GM12878 (cell line): ENCODE measurements at regions not wholly inside any gene's neighbourhood (a gene's known extent, or its start where the extent isn't known, plus 50 kb on each side); places are given as distances from the start of the nearest gene placed in this dataset.

ENCODE experiments used
- ATAC-seq: fragments of 200-7000 bp; cut with Tn5 transposase; 3 replicates; pipeline ENCODE4 v1.9.1; 2020; ENCODE audit warnings: mild to moderate bottlenecking, moderate library complexity
- BruUV-seq: library from RNA; stranded (reverse); fragments of 400-500 nt; replicated peaks from 2 replicates; lab custom pipeline; 2021; lab: Mats Ljungman, UMichigan
- CTCF ChIA-PET: fragments of 300-600 bp; sonication (Branson Sonifier 250); formaldehyde crosslinking; extraction: SDS; loops from one replicate; lab custom pipeline; 2021; ENCODE audit warnings: inconsistent platforms; lab: Yijun Ruan, JAX
- POLR2A ChIA-PET: fragments of 350-600 bp; formaldehyde crosslinking; extraction: SDS; loops from one replicate; lab custom pipeline; 2021; ENCODE audit warnings: inconsistent platforms; lab: Charles Lee
- RAD21 ChIA-PET: fragments of 300-600 bp; sonication (Branson Sonifier 250); formaldehyde crosslinking; loops from one replicate; lab custom pipeline; 2023; ENCODE audit warnings: antibody characterized with exemption; ENCODE audit not compliant: unreplicated experiment; lab: Charles Lee
- SMC1A ChIA-PET: fragments of 300-600 bp; sonication (Branson Sonifier 250); formaldehyde crosslinking; loops from one replicate; lab custom pipeline; 2023; ENCODE audit not compliant: unreplicated experiment, uncharacterized antibody; lab: Charles Lee
- DNase-seq: peaks from one replicate; pipeline ENCODE4 v3.0.0-alpha.2; 2011; ENCODE audit warnings: low read depth, low spot score
- FAIRE-seq: peaks from 3 replicates; lab custom pipeline; 2011; peaks lifted over from hg19 to GRCh38; lab: Jason Lieb, UNC
- H2AFZ ChIP-seq: 2 replicates; pipeline ENCODE4 v1.6.0; 2011; ENCODE audit warnings: low read depth, low read length, control low read depth; ENCODE audit not compliant: control insufficient read depth
- H3K27ac ChIP-seq: 2 replicates; pipeline ENCODE4 v1.5.1; 2011; ENCODE audit warnings: control low read depth; ENCODE audit not compliant: control insufficient read depth, insufficient read depth
- H3K27me3 ChIP-seq, 2 experiments: replicated peaks in 1 of 2; 2 replicates each; pipeline versions ENCODE4 v1.6.0 to v1.6.1; 2011; ENCODE audit warnings: low read length in 1 of 2; ENCODE audit not compliant: control insufficient read depth in 2 of 2, insufficient read depth in 2 of 2
- H3K36me3 ChIP-seq, 2 experiments: 2 replicates each; pipeline ENCODE4 v1.5.1; 2011; ENCODE audit warnings: low read length in 1 of 2; ENCODE audit not compliant: control insufficient read depth in 2 of 2, insufficient read depth in 2 of 2
- H3K4me1 ChIP-seq: 2 replicates; pipeline ENCODE4 v1.6.1; 2011; ENCODE audit warnings: mild to moderate bottlenecking, low read length, moderate library complexity, mixed read lengths; ENCODE audit not compliant: control insufficient read depth, insufficient read depth
- H3K4me2 ChIP-seq: 2 replicates; pipeline ENCODE4 v1.6.0; 2011; ENCODE audit warnings: control low read depth; ENCODE audit not compliant: control insufficient read depth, insufficient read depth
- H3K4me3 ChIP-seq: fragments of 200-600 bp; sonication (generic); 2 replicates; pipeline ENCODE4 v1.5.1; 2016
- H3K79me2 ChIP-seq: 2 replicates; pipeline ENCODE4 v1.6.0; 2011; ENCODE audit warnings: low read length; ENCODE audit not compliant: control insufficient read depth, insufficient read depth
- H3K9ac ChIP-seq: 2 replicates; pipeline ENCODE4 v1.8.0; 2011; ENCODE audit warnings: low read length, control low read depth, mixed read lengths; ENCODE audit not compliant: control insufficient read depth, insufficient read depth
- H3K9me3 ChIP-seq: replicated peaks from 3 replicates; pipeline ENCODE4 v1.5.1; 2011; ENCODE audit warnings: mild to moderate bottlenecking, low read length; ENCODE audit not compliant: control insufficient read depth, insufficient read depth
- H4K20me1 ChIP-seq: 2 replicates; pipeline ENCODE4 v1.6.0; 2011; ENCODE audit not compliant: control insufficient read depth, insufficient read depth
- BMI1 ChIP-seq: fragments of 450-650 bp; IDR thresholded peaks from 2 replicates; pipeline ENCODE4 v1.6.1; 2016; ENCODE audit warnings: mild to moderate bottlenecking, moderate library complexity, borderline replicate concordance
- BRCA1 ChIP-seq: IDR thresholded peaks from 2 replicates; pipeline ENCODE4 v1.6.1; 2011; ENCODE audit warnings: low read depth, low read length, improper control_type of control experiment
- CBX5 ChIP-seq: sonication (generic); IDR thresholded peaks from 2 replicates; pipeline ENCODE4 v1.6.1; 2016; ENCODE audit warnings: low read depth, moderate library complexity, mild to moderate bottlenecking, inconsistent platforms
- EP300 ChIP-seq, 2 experiments: fragments of 150-350 bp in 1 of 2; IDR thresholded peaks; 2 replicates each; pipeline ENCODE4 v1.6.1; 2011 to 2012; ENCODE audit warnings: low read depth in 2 of 2, low read length in 2 of 2, borderline replicate concordance in 1 of 2, improper control_type of control experiment in 1 of 2, inconsistent platforms in 1 of 2; ENCODE audit not compliant: control insufficient read depth in 1 of 2
- IKZF2 ChIP-seq, 2 experiments: fragments of 450-650 bp; IDR thresholded peaks; 2 replicates each; pipeline ENCODE4 v1.6.1; 2017; ENCODE audit warnings: mild to moderate bottlenecking in 2 of 2, moderate library complexity in 2 of 2
- LARP7 ChIP-seq: fragments of 450-650 bp; IDR thresholded peaks from 2 replicates; pipeline ENCODE4 v1.6.1; 2017; ENCODE audit warnings: mild to moderate bottlenecking
- MYB ChIP-seq: fragments of 150-350 bp; IDR thresholded peaks from 2 replicates; pipeline ENCODE4 v1.6.1; 2014; ENCODE audit warnings: mild to moderate bottlenecking, low read depth, low read length, borderline replicate concordance
- RCOR1 ChIP-seq: conservative IDR thresholded peaks from 2 replicates; pipeline ENCODE4 v1.6.1; 2012; ENCODE audit warnings: low read depth, low read length, improper control_type of control experiment
- SMAD1 ChIP-seq: fragments of 450-650 bp; IDR thresholded peaks from 2 replicates; pipeline ENCODE4 v1.6.1; 2018; ENCODE audit warnings: mild to moderate bottlenecking, low read depth; ENCODE audit not compliant: partially characterized antibody
- SMARCA5 ChIP-seq: fragments of 450-650 bp; IDR thresholded peaks from 2 replicates; pipeline ENCODE4 v1.6.1; 2017; ENCODE audit warnings: mild to moderate bottlenecking
- SREBF2 ChIP-seq: IDR thresholded peaks from 2 replicates; pipeline ENCODE4 v1.6.1; 2012; ENCODE audit warnings: mild to moderate bottlenecking, low read length
- STAT1 ChIP-seq: fragments of 450-650 bp; conservative IDR thresholded peaks from 2 replicates; pipeline ENCODE4 v1.6.1; 2014; ENCODE audit warnings: antibody characterized with exemption, mild to moderate bottlenecking
- TCF3 ChIP-seq: IDR thresholded peaks from 2 replicates; pipeline ENCODE4 v1.6.1; 2012; ENCODE audit warnings: low read depth, mild to moderate bottlenecking, low read length, borderline replicate concordance; ENCODE audit not compliant: insufficient read depth
- ZNF217 ChIP-seq: fragments of 450-650 bp; IDR thresholded peaks from 2 replicates; pipeline ENCODE4 v1.6.1; 2017; ENCODE audit warnings: antibody characterized with exemption, mild to moderate bottlenecking
- ZNF384 ChIP-seq: IDR thresholded peaks from 2 replicates; pipeline ENCODE4 v1.6.1; 2012; ENCODE audit warnings: low read depth, mild to moderate bottlenecking, low read length, improper control_type of control experiment, borderline replicate concordance
- WGBS: methylation state at CpG from one replicate; pipeline ENCODE4 v1.1.6; 2016; ENCODE audit warnings: low lambda C conversion rate; ENCODE audit not compliant: insufficient replicate concordance, insufficient coverage; ENCODE audit errors: missing lambda C conversion rate; 5-methylcytosine and 5-hydroxymethylcytosine counted together
- in situ Hi-C: fragments of 300-500 bp; cut with MboI; formaldehyde crosslinking; loops from 9 replicates; pipeline ENCODE4 v1.14.3; 2018; ENCODE audit warnings: mixed read lengths
- intact Hi-C: fragments of 100-400 bp; cut with micrococcal nuclease; formaldehyde crosslinking; loops from one replicate; pipeline ENCODE4 v1.14.2; 2022; ENCODE audit not compliant: unreplicated experiment
- TF ChIP-seq, protein P1 (sequence below): fragments of 150-350 bp; IDR thresholded peaks from 2 replicates; pipeline ENCODE4 v1.6.1; 2014; ENCODE audit warnings: mild to moderate bottlenecking, low read depth, low read length
- TF ChIP-seq, protein P2 (sequence below): IDR thresholded peaks from 2 replicates; pipeline ENCODE4 v1.6.1; 2012; ENCODE audit warnings: low read depth, low read length, improper control_type of control experiment
- TF ChIP-seq, protein P3 (sequence below): fragments of 450-650 bp; IDR thresholded peaks from 2 replicates; pipeline ENCODE4 v1.6.1; 2018; ENCODE audit warnings: mild to moderate bottlenecking, low read depth, moderate library complexity; ENCODE audit not compliant: partially characterized antibody

DNA sequence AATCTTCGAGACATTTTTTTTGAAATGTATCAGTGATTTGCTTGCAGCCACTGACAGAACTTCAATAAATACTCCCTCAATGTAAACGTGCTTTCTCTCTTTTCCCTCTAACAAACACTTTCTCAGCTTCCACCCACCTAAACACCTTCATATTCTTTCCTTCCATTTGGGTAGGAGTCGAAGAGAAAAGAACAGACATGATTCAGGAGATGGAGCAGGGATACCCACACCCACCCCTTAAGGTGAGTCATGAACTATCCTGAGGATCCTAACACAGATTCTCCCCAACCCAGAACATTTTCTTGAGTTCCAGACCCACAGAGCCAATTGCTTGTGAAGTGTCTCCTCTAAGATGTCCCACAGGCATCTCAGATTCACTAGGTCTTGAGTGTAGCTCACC, 488.8 kb downstream of the CDK5RAP2 start:
- POLR2A ChIA-PET, result no interaction called here
- no peak for FAIRE-seq
- SMC1A ChIA-PET, result no interaction called here

DNA sequence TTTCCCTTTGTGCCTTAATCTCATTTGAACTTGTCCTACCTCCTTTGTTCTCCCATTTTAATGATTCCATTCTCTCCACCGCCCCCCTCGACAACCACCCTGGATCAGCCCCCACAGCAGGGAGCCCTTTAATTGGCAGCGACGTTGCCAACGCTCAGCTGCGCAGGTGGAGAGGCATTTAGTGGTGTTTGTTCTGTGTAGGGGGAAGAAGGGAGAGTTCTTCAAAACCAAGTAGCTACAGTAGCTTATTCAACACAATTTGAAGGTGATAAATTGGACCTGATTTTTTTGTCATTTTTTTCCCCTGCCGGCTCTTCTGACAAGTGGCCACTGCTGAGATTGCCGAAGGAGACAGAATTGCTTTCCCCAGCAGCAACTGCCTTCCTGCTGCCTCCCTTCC, 499.1 kb downstream of the CDK5RAP2 start:
- RAD21 ChIA-PET, result no interaction called here
- Histone ChIP-seq H3K27ac (no peak overlapping the region), H3K36me3 (no peaks in the 10 kb centered on the region), H3K9ac (no peak overlapping the region), H3K9me3 (no peaks in the 10 kb centered on the region; the same call in 2 of the 3 replicates), H4K20me1 (no peaks in the 10 kb centered on the region), H3K4me2 (no peak overlapping the region), H2AFZ (no peak overlapping the region), H3K4me1 (no peaks in the 10 kb centered on the region), H3K27me3 (no peaks in the 10 kb centered on the region; a peak in 1 of 4 replicates), H3K79me2 (no peaks in the 10 kb centered on the region), H3K4me3 (no peak overlapping the region)
- 50% methylated on average over 8 of the region's 8 CpGs for WGBS
- intact Hi-C loops (no loop called here), in situ Hi-C loops (no loop called here)
- no TSS peak for BruUV-seq
- SMC1A ChIA-PET, result no interaction called here
- FAIRE-seq, result no peak
- ATAC-seq, result no peak
- no peak for DNase-seq
- CTCF ChIA-PET, result no interaction called here
- POLR2A ChIA-PET, result no interaction called here
- TF ChIP-seq ZNF384, result no peak
- TF ChIP-seq RCOR1, result no peak
- TF ChIP-seq LARP7, result no peak
- TF ChIP-seq, protein P1, sequence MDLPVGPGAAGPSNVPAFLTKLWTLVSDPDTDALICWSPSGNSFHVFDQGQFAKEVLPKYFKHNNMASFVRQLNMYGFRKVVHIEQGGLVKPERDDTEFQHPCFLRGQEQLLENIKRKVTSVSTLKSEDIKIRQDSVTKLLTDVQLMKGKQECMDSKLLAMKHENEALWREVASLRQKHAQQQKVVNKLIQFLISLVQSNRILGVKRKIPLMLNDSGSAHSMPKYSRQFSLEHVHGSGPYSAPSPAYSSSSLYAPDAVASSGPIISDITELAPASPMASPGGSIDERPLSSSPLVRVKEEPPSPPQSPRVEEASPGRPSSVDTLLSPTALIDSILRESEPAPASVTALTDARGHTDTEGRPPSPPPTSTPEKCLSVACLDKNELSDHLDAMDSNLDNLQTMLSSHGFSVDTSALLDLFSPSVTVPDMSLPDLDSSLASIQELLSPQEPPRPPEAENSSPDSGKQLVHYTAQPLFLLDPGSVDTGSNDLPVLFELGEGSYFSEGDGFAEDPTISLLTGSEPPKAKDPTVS, result no peak
- TF ChIP-seq TCF3, result no peak
- TF ChIP-seq, protein P2, sequence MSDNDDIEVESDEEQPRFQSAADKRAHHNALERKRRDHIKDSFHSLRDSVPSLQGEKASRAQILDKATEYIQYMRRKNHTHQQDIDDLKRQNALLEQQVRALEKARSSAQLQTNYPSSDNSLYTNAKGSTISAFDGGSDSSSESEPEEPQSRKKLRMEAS, result no peak
- no peak for TF ChIP-seq ZNF217
- TF ChIP-seq CBX5, result no peak
- TF ChIP-seq SREBF2, result no peak
- TF ChIP-seq EP300 (IDR thresholded peaks at IDR 0.05; ENCODE audit: borderline replicate concordance in 1 of 2, control insufficient read depth in 1 of 2, low read depth in 2 of 2, low read length in 2 of 2), result no peak

More for the DNA sequence above, 488.8 kb downstream of the CDK5RAP2 start:
- Histone ChIP-seq H3K27me3 (no peaks in the 10 kb centered on the region), H3K4me3 (no peak overlapping the region), H3K9ac (no peak overlapping the region), H3K27ac (no peak overlapping the region), H3K4me1 (no peaks in the 10 kb centered on the region), H3K36me3 (no peaks in the 10 kb centered on the region), H3K79me2 (no peaks in the 10 kb centered on the region), H3K4me2 (no peak overlapping the region), H3K9me3 (no peaks in the 10 kb centered on the region; the same call in 2 of the 3 replicates), H4K20me1 (no peaks in the 10 kb centered on the region), H2AFZ (no peak overlapping the region)
- in situ Hi-C loops, result no loop called here
- BruUV-seq, result no TSS peak
- no peak for TF ChIP-seq IKZF2 (IDR thresholded peaks at IDR 0.05)
- TF ChIP-seq, protein P3, sequence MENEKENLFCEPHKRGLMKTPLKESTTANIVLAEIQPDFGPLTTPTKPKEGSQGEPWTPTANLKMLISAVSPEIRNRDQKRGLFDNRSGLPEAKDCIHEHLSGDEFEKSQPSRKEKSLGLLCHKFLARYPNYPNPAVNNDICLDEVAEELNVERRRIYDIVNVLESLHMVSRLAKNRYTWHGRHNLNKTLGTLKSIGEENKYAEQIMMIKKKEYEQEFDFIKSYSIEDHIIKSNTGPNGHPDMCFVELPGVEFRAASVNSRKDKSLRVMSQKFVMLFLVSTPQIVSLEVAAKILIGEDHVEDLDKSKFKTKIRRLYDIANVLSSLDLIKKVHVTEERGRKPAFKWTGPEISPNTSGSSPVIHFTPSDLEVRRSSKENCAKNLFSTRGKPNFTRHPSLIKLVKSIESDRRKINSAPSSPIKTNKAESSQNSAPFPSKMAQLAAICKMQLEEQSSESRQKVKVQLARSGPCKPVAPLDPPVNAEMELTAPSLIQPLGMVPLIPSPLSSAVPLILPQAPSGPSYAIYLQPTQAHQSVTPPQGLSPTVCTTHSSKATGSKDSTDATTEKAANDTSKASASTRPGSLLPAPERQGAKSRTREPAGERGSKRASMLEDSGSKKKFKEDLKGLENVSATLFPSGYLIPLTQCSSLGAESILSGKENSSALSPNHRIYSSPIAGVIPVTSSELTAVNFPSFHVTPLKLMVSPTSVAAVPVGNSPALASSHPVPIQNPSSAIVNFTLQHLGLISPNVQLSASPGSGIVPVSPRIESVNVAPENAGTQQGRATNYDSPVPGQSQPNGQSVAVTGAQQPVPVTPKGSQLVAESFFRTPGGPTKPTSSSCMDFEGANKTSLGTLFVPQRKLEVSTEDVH, result no peak
- TF ChIP-seq STAT1, result no peak
- TF ChIP-seq BMI1, result no peak
- no peak for TF ChIP-seq SMAD1
- TF ChIP-seq SMARCA5, result no peak
- TF ChIP-seq BRCA1, result no peak
- TF ChIP-seq MYB, result no peak
- no peak for ATAC-seq
- CTCF ChIA-PET, result no interaction called here
- WGBS, result 0% methylated on average over 3 of the region's 3 CpGs
- RAD21 ChIA-PET, result no interaction called here
- intact Hi-C loops, result no loop called here
- no peak for DNase-seq
